ENCODE measurements at regions not wholly inside any gene's neighbourhood (a gene's known extent, or its start where the extent isn't known, plus 50 kb on each side); places are given as distances from the start of the nearest gene placed in this dataset.

DNA sequence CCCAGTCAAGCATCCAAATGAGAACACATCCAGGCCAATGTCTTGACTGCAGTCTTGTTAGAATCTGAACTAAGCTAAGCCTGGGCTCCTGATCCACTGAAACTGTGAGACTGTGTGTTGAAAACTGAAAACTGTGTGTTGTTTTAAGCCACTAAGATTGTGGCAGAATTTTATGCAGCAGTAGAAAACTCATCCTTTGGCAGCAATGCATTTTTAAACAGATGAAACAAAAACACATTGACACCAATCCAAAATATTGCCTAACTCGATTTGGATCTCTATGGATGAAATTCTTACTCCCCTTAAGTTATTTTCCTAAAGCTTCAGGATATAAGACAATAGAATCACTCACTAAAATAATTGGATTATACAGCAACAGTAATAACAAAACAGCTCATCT lies 202.3 kb upstream of the KLF12 start:
- no peaks in the 10 kb centered on the region for H3K9me3 Mint-ChIP-seq
- DNase-seq: no peak
- ATAC-seq: no peak
- H3K27ac Mint-ChIP-seq: no peak overlapping the region
- Histone ChIP-seq H3K4me3 (ENCODE audit: low read length) (no peak overlapping the region), H3K36me3 (ENCODE audit: control insufficient read depth, insufficient read depth, low read length) (no peaks in the 10 kb centered on the region), H3K27me3 (ENCODE audit: control insufficient read depth, insufficient read depth, low read length) (peaks cover 2% of the 10 kb centered on the region), H3K9me3 (ENCODE audit: control insufficient read depth, insufficient read depth, low read length) (peaks cover 3% of the 10 kb centered on the region), H3K27ac (ENCODE audit: low read length) (no peak overlapping the region), H3K4me1 (ENCODE audit: control insufficient read depth, insufficient read depth, low read length) (no peaks in the 10 kb centered on the region)
- H3K4me3 Mint-ChIP-seq: no peak overlapping the region
- no peaks in the 10 kb centered on the region for H3K36me3 Mint-ChIP-seq
- TF ChIP-seq, protein P1, sequence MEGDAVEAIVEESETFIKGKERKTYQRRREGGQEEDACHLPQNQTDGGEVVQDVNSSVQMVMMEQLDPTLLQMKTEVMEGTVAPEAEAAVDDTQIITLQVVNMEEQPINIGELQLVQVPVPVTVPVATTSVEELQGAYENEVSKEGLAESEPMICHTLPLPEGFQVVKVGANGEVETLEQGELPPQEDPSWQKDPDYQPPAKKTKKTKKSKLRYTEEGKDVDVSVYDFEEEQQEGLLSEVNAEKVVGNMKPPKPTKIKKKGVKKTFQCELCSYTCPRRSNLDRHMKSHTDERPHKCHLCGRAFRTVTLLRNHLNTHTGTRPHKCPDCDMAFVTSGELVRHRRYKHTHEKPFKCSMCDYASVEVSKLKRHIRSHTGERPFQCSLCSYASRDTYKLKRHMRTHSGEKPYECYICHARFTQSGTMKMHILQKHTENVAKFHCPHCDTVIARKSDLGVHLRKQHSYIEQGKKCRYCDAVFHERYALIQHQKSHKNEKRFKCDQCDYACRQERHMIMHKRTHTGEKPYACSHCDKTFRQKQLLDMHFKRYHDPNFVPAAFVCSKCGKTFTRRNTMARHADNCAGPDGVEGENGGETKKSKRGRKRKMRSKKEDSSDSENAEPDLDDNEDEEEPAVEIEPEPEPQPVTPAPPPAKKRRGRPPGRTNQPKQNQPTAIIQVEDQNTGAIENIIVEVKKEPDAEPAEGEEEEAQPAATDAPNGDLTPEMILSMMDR (IDR thresholded peaks at IDR 0.05): no peak
- 50% methylated on average over 1 of the region's 1 CpG for WGBS (ENCODE audit: insufficient coverage)
- peaks cover 14 to 21% of the 10 kb centered on the region in 2 donors for H3K27me3 Mint-ChIP-seq (ENCODE audit: low read depth in 2 of 2)
- intact Hi-C loops (cut with micrococcal nuclease): no loop called here
- no peaks in the 10 kb centered on the region for H3K4me1 Mint-ChIP-seq

DNA sequence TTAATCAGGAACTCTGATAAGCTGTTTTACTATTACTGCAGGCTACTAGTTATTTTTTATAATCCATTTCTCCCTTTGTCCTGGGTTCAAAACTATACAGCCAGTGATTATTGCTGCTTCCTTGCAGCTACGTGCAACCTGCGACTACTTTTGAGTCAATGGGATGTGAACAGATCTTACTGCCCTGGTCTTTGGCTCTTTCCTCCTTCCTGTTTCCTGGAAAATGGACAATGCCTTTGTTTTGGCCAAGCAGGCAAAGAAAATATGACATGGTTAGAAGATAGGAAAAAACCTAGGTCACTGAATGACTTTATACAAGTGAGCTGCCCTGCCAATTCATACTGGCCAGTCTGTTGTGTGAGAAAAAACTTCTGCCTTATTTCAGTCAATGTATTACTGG lies 201.2 kb upstream of the KLF12 start:
- H3K27ac ChIP-seq (ENCODE audit: low read length): no peak overlapping the region
- WGBS (ENCODE audit: insufficient coverage): 50% methylated on average over 2 of the region's 2 CpGs

DNA sequence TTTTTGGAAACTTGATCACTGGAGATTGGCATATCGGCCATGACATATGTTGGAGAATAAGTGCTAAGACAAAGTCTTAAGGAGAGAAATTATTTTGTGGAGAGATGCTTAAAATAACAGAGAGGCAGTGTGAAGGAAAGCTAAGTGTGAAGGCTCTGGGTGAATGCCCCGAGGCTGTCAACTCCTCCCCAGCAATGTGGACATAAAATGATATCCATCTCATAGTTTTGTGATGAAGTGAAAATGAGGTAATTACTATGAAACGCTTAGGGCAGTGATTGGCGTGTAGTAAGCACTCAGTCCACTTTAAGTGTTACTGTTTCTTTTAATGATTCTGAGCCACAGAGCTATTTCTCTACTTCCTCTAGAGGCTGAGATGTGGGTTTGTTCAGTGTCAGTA lies 195.8 kb upstream of the KLF12 start:
- intact Hi-C loops (cut with micrococcal nuclease): no loop called here
- DNase-seq (no peak), ATAC-seq (no peak)
- Histone ChIP-seq H3K9me3 (ENCODE audit: control insufficient read depth, insufficient read depth, low read length) (no peaks in the 10 kb centered on the region), H3K36me3 (ENCODE audit: control insufficient read depth, insufficient read depth, low read length) (no peaks in the 10 kb centered on the region), H3K27me3 (ENCODE audit: control insufficient read depth, insufficient read depth, low read length) (no peaks in the 10 kb centered on the region), H3K27ac (ENCODE audit: low read length) (no peak overlapping the region), H3K4me1 (ENCODE audit: control insufficient read depth, insufficient read depth, low read length) (no peaks in the 10 kb centered on the region), H3K4me3 (ENCODE audit: low read length) (no peak overlapping the region)
- H3K4me1 Mint-ChIP-seq: no peaks in the 10 kb centered on the region
- peaks cover 0 to 7% of the 10 kb centered on the region in 2 donors for H3K27me3 Mint-ChIP-seq (ENCODE audit: low read depth in 2 of 2)
- H3K36me3 Mint-ChIP-seq: no peaks in the 10 kb centered on the region
- H3K4me3 Mint-ChIP-seq: no peak overlapping the region
- 79% methylated on average over 4 of the region's 4 CpGs for WGBS (ENCODE audit: insufficient coverage)
- peaks cover 0 to 2% of the 10 kb centered on the region in 2 donors for H3K9me3 Mint-ChIP-seq
- TF ChIP-seq, protein P1 (IDR thresholded peaks at IDR 0.05): no peak
- H3K27ac Mint-ChIP-seq: no peak overlapping the region

More for the DNA sequence above, 201.2 kb upstream of the KLF12 start:
- TF ChIP-seq, protein P1 (IDR thresholded peaks at IDR 0.05): no peak
- Histone ChIP-seq H3K4me1 (ENCODE audit: control insufficient read depth, insufficient read depth, low read length) (no peaks in the 10 kb centered on the region), H3K4me3 (ENCODE audit: low read length) (no peak overlapping the region), H3K27me3 (ENCODE audit: control insufficient read depth, insufficient read depth, low read length) (peaks cover 2% of the 10 kb centered on the region), H3K36me3 (ENCODE audit: control insufficient read depth, insufficient read depth, low read length) (no peaks in the 10 kb centered on the region), H3K9me3 (ENCODE audit: control insufficient read depth, insufficient read depth, low read length) (peaks cover 3% of the 10 kb centered on the region)
- Mint-ChIP-seq H3K27me3 (ENCODE audit: low read depth in 2 of 2) (peaks cover 8 to 10% of the 10 kb centered on the region in 2 donors), H3K4me3 (no peak overlapping the region), H3K36me3 (no peaks in the 10 kb centered on the region), H3K27ac (no peak overlapping the region), H3K9me3 (no peaks in the 10 kb centered on the region), H3K4me1 (no peaks in the 10 kb centered on the region)
- intact Hi-C loops (cut with micrococcal nuclease): no loop called here
- ATAC-seq (no peak), DNase-seq (no peak)

DNA sequence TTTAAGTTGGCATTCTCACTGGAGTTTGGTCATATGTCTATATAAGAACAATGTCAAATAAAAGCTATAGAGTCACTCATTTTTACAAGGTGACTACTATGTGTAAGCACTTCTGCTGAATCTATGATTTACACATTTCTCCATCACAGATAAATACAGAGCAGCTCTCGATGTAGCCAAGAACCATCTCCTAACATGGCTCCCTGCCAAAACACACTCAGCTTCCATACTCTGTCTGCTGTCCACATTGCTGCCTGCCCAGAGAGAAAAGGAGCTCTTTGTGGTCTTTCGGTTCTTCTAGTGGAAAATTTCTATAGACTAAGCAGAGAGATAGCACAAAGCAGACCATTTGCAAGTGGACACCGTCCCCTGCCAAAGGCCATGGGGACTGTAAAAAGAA lies 190.9 kb upstream of the KLF12 start:
- Mint-ChIP-seq H3K36me3 (no peaks in the 10 kb centered on the region), H3K4me1 (no peaks in the 10 kb centered on the region), H3K27me3 (ENCODE audit: low read depth in 2 of 2) (peaks cover 12 to 29% of the 10 kb centered on the region in 2 donors), H3K27ac (no peak overlapping the region), H3K4me3 (no peak overlapping the region), H3K9me3 (peaks cover 0 to 2% of the 10 kb centered on the region in 2 donors)
- no peaks in the 10 kb centered on the region for H3K4me1 ChIP-seq (ENCODE audit: control insufficient read depth, insufficient read depth, low read length)
- intact Hi-C loops (cut with micrococcal nuclease): no loop called here
- no peak overlapping the region for H3K27ac ChIP-seq (ENCODE audit: low read length)
- no peak overlapping the region for H3K4me3 ChIP-seq (ENCODE audit: low read length)
- TF ChIP-seq, protein P1 (IDR thresholded peaks at IDR 0.05): no peak
- no peaks in the 10 kb centered on the region for H3K9me3 ChIP-seq (ENCODE audit: control insufficient read depth, insufficient read depth, low read length)
- WGBS (ENCODE audit: insufficient coverage): 94% methylated on average over 3 of the region's 3 CpGs
- H3K27me3 ChIP-seq (ENCODE audit: control insufficient read depth, insufficient read depth, low read length): peaks cover 2% of the 10 kb centered on the region
- no peak for DNase-seq
- H3K36me3 ChIP-seq (ENCODE audit: control insufficient read depth, insufficient read depth, low read length): no peaks in the 10 kb centered on the region
- ATAC-seq: no peak
